ENCODE measurements at regions not wholly inside any gene's neighbourhood (a gene's known extent, or its start where the extent isn't known, plus 50 kb on each side); places are given as distances from the start of the nearest gene placed in this dataset.

- Histone ChIP-seq H3K36me3 (no peaks in the 10 kb centered on the region), H3K9me3 (no peaks in the 10 kb centered on the region), H3K27me3 (ENCODE audit: low read depth) (no peaks in the 10 kb centered on the region), H3K4me3 (no peak overlapping the region), H3K4me1 (no peaks in the 10 kb centered on the region), H3K27ac (no peak overlapping the region)
- DNase-seq: no peak
- TF ChIP-seq, protein P1, sequence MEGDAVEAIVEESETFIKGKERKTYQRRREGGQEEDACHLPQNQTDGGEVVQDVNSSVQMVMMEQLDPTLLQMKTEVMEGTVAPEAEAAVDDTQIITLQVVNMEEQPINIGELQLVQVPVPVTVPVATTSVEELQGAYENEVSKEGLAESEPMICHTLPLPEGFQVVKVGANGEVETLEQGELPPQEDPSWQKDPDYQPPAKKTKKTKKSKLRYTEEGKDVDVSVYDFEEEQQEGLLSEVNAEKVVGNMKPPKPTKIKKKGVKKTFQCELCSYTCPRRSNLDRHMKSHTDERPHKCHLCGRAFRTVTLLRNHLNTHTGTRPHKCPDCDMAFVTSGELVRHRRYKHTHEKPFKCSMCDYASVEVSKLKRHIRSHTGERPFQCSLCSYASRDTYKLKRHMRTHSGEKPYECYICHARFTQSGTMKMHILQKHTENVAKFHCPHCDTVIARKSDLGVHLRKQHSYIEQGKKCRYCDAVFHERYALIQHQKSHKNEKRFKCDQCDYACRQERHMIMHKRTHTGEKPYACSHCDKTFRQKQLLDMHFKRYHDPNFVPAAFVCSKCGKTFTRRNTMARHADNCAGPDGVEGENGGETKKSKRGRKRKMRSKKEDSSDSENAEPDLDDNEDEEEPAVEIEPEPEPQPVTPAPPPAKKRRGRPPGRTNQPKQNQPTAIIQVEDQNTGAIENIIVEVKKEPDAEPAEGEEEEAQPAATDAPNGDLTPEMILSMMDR (IDR thresholded peaks at IDR 0.05): no peak
- no peak for ATAC-seq
- intact Hi-C loops (cut with DNase I): no loop called here
Measured at GRCh38 chr4:18735740-18736268, 714.2 kb upstream of the LCORL start.

DNA sequence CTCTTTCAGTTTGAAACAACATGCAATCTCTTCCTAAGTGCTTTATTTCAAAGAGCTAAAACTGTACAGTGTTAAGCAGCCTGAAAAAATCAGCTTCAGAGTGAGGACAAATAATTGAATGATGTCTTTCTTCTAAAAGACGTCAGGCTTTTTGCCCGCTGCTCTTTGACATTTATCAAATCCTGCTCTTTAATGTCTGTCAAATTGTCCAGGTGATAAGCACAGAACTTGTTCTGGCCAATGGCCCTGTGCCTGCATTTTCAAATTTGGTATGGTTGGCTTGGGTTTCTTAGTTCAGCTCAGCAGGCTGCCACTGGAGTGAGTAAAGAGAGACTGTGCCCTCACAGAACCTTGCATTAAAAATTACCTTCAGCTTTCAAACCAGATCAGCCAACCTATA lies 712.9 kb upstream of the LCORL start:
- intact Hi-C loops (cut with DNase I): no loop called here
- H3K36me3 ChIP-seq: no peaks in the 10 kb centered on the region
- no peaks in the 10 kb centered on the region for H3K9me3 ChIP-seq
- TF ChIP-seq, protein P1 (IDR thresholded peaks at IDR 0.05): no peak
- ATAC-seq: no peak
- no peak overlapping the region for H3K27ac ChIP-seq
- no peaks in the 10 kb centered on the region for H3K27me3 ChIP-seq (ENCODE audit: low read depth)
- DNase-seq: no peak
- H3K4me1 ChIP-seq: no peaks in the 10 kb centered on the region
- no peak overlapping the region for H3K4me3 ChIP-seq

DNA sequence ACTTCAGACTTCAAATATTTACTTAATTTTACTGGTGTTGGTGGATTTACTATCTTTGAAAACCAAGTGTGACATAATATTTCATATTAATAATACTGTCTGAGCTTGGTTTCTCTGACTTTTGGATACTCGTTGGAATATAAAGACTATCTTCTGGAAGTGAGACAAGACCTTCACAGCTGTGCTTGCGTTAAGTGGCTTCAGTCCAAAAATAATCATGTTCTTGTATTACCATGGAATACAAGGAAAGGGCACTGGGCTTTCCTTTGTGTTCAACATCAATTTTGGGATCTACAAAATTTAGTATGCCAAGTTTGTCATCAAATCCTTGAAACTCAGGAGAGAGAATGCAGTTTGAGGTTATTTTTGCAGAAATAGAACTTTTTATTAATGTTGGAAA lies 712.4 kb upstream of the LCORL start:
- H3K27ac ChIP-seq: no peak overlapping the region
- no peak overlapping the region for H3K4me3 ChIP-seq
- H3K27me3 ChIP-seq (ENCODE audit: low read depth): no peaks in the 10 kb centered on the region
- intact Hi-C loops (cut with DNase I): no loop called here
- TF ChIP-seq, protein P1 (IDR thresholded peaks at IDR 0.05): no peak
- DNase-seq: no peak
- no peaks in the 10 kb centered on the region for H3K36me3 ChIP-seq
- no peak for ATAC-seq
- H3K9me3 ChIP-seq: no peaks in the 10 kb centered on the region
- no peaks in the 10 kb centered on the region for H3K4me1 ChIP-seq

DNA sequence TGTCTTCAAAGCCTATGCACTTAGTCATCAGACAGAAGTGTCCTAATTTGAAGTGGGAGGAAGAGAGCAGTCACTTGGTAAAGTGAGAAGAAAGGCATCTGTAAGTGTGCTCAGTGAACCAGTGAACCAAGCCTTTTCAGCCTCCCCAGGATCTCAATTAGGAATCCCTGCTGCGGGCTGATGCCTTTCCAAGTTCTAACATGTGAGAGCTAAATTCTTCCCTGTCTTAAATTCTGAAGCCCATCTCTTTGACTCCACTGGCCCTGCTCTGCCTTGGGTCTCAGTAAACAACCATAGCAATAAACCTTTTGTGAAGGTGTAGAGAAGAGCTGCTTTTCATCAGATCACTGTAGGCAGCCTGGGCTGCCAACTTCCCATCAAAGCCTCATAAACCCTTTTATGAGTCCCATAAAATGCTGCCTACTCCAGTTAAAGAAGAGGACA lies 701.2 kb upstream of the LCORL start:
- no peak for ATAC-seq

DNA sequence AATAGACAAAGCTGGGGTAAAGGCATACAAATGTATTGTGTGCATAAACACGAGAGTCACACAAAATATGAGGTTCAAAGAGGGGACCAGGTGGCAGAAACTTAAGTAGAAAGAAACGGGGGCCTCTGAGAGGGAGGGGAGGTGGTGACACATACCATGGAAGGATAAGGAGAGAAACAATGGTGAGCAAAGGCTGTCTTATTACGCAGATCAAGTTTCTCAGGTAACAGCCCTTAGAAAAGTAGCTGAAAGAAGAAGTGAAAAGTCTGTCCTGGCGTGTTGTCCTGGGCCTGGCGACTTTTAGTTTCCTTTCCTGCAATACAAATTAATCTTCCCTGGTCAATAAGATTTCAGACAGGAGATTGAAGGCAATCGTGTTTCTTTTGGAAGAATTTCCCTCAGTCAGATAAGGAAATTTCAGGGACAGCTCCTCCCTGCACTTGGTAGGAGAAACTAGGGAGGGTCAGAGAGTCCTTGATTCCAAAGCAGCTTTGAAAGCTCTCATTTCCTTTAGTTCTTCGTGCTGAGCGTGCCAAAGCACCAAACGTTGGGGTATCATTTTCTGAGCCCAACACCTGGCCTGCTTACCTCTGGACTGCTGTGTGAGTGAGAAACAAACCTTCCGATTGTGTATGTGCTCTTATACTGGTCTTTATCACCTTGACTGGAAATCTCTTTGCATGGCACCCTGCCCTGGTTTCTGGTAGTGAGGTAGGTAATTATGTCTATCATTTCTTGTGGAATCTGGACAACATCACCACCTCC lies 676.7 kb upstream of the LCORL start:
- Histone ChIP-seq H3K36me3 (no peaks in the 10 kb centered on the region), H3K9me3 (no peaks in the 10 kb centered on the region), H3K27ac (no peak overlapping the region), H3K4me1 (no peaks in the 10 kb centered on the region), H3K4me3 (no peak overlapping the region), H3K27me3 (ENCODE audit: low read depth) (no peaks in the 10 kb centered on the region)
- DNase-seq: no peak
- ATAC-seq: no peak
- intact Hi-C loops (cut with DNase I): no loop called here
- TF ChIP-seq, protein P1 (IDR thresholded peaks at IDR 0.05): no peak

More for the DNA sequence above, 701.2 kb upstream of the LCORL start:
- Histone ChIP-seq H3K4me3 (no peak overlapping the region), H3K27me3 (ENCODE audit: low read depth) (no peaks in the 10 kb centered on the region), H3K9me3 (no peaks in the 10 kb centered on the region), H3K27ac (no peak overlapping the region), H3K4me1 (no peaks in the 10 kb centered on the region), H3K36me3 (no peaks in the 10 kb centered on the region)
- TF ChIP-seq, protein P1 (IDR thresholded peaks at IDR 0.05): no peak
- no peak for DNase-seq
- intact Hi-C loops (cut with DNase I): no loop called here

All from lower lobe of right lung (tissue), 2 donors.